ENCODE measurements at regions not wholly inside any gene's neighbourhood (a gene's known extent, or its start where the extent isn't known, plus 50 kb on each side); places are given as distances from the start of the nearest gene placed in this dataset.

DNA sequence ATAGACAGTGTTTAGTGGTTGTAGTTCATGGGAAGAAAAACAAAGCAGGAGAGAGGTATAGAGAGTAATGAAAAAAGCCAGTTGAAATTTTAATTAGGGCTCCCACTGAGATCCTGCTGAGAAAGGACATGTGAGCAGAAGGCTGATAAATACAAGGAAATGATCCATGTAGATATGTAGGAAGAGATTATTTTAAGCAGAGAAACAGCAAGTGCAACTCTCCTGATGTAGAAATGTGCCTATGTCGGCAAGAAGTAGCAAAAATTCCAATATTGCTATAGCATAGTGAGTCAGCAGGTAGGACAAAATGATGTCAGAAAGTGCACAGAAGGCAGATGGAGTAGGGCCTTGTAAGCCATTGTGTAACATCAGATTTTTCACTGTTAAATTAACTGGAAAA is 1027.3 kb downstream of the PCDH18 start:
- TF ChIP-seq, protein P1, sequence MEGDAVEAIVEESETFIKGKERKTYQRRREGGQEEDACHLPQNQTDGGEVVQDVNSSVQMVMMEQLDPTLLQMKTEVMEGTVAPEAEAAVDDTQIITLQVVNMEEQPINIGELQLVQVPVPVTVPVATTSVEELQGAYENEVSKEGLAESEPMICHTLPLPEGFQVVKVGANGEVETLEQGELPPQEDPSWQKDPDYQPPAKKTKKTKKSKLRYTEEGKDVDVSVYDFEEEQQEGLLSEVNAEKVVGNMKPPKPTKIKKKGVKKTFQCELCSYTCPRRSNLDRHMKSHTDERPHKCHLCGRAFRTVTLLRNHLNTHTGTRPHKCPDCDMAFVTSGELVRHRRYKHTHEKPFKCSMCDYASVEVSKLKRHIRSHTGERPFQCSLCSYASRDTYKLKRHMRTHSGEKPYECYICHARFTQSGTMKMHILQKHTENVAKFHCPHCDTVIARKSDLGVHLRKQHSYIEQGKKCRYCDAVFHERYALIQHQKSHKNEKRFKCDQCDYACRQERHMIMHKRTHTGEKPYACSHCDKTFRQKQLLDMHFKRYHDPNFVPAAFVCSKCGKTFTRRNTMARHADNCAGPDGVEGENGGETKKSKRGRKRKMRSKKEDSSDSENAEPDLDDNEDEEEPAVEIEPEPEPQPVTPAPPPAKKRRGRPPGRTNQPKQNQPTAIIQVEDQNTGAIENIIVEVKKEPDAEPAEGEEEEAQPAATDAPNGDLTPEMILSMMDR (IDR thresholded peaks at IDR 0.05 in 4 of 5, conservative IDR thresholded peaks at IDR 0.05 in 1 of 5), result no peak
- TF ChIP-seq POLR2A (IDR thresholded peaks at IDR 0.05), result no peak
